ENCODE measurements at regions not wholly inside any gene's neighbourhood (a gene's known extent, or its start where the extent isn't known, plus 50 kb on each side); places are given as distances from the start of the nearest gene placed in this dataset.

GRCh38 chr3:18739099-18739433 lies 313.9 kb upstream of the SATB1 start:
- no peak for TF ChIP-seq ATF2 (IDR thresholded peaks at IDR 0.05; ENCODE audit: low read length)
- TF ChIP-seq CTCF (IDR thresholded peaks at IDR 0.05; ENCODE audit: control extremely low read depth in 1 of 3, insufficient read depth in 1 of 3, low read depth in 1 of 3, low read length in 3 of 3): no peak
- TF ChIP-seq JUN (IDR thresholded peaks at IDR 0.05; ENCODE audit: low read depth, low read length): no peak
- TF ChIP-seq ATF3 (IDR thresholded peaks at IDR 0.05; ENCODE audit: insufficient read depth, low read depth, low read length): no peak

Data from H1 (cell line).